NCI-H1436 treated with DMSO at 0.1 percent for 48 hours (cell line): ENCODE measurements at regions not wholly inside any gene's neighbourhood (a gene's known extent, or its start where the extent isn't known, plus 50 kb on each side); places are given as distances from the start of the nearest gene placed in this dataset.
"Not testable (repeated sequence)": the region's sequence is repeated elsewhere in the genome, so short reads cannot be mapped to it uniquely, and the experiment has no call there.

Experiments used
- DNase-seq: peaks from one replicate; lab custom pipeline; 2025; lab: John Stamatoyannopoulos, UW

- DNase-seq, result no peak
Measured at GRCh38 chr5:57429513-57430120, 53.0 kb downstream of the ACTBL2 start.

GRCh38 chr5:57429021-57429420, 53.6 kb downstream of the ACTBL2 start:
- DNase-seq, result not testable (repeated sequence)

- DNase-seq, result no peak
Measured at GRCh38 chr5:57422993-57423392, 59.6 kb downstream of the ACTBL2 start.

- no peak for DNase-seq
Measured at GRCh38 chr5:57422341-57422740, 60.3 kb downstream of the ACTBL2 start.

- DNase-seq, result no peak
Measured at GRCh38 chr5:57420801-57421200, 61.8 kb downstream of the ACTBL2 start.

GRCh38 chr5:57417971-57418370, 64.6 kb downstream of the ACTBL2 start:
- no peak for DNase-seq

- DNase-seq, result no peak
Measured at GRCh38 chr5:57417320-57417719, 65.3 kb downstream of the ACTBL2 start.

- DNase-seq, result no peak
Measured at GRCh38 chr5:57416278-57416994, 66.2 kb downstream of the ACTBL2 start.

GRCh38 chr5:57414857-57415256, 67.8 kb downstream of the ACTBL2 start:
- no peak for DNase-seq

- DNase-seq, result no peak
Measured at GRCh38 chr5:57414191-57414590, 68.4 kb downstream of the ACTBL2 start.

GRCh38 chr5:57413145-57413544, 69.5 kb downstream of the ACTBL2 start:
- no peak for DNase-seq

GRCh38 chr5:57412680-57413079, 69.9 kb downstream of the ACTBL2 start:
- DNase-seq, result no peak

- no peak for DNase-seq
Measured at GRCh38 chr5:57411982-57412381, 70.6 kb downstream of the ACTBL2 start.

- DNase-seq, result no peak
Measured at GRCh38 chr5:57410374-57411320, 72.0 kb downstream of the ACTBL2 start.

GRCh38 chr5:57408714-57409113, 73.9 kb downstream of the ACTBL2 start:
- DNase-seq, result no peak

- DNase-seq, result no peak
Measured at GRCh38 chr5:57408285-57408684, 74.3 kb downstream of the ACTBL2 start.

- no peak for DNase-seq
Measured at GRCh38 chr5:57407391-57407790, 75.2 kb downstream of the ACTBL2 start.

- DNase-seq, result no peak
Measured at GRCh38 chr5:57406641-57407040, 76.0 kb downstream of the ACTBL2 start.

- DNase-seq, result no peak
Measured at GRCh38 chr5:57405984-57406383, 76.6 kb downstream of the ACTBL2 start.

- DNase-seq, result no peak
Measured at GRCh38 chr5:57402761-57403160, 79.8 kb downstream of the ACTBL2 start.

- DNase-seq, result no peak
Measured at GRCh38 chr5:57402348-57402747, 80.3 kb downstream of the ACTBL2 start.

GRCh38 chr5:57398413-57399093, 84.1 kb downstream of the ACTBL2 start:
- no peak for DNase-seq
